ENCODE measurements at regions not wholly inside any gene's neighbourhood (a gene's known extent, or its start where the extent isn't known, plus 50 kb on each side); places are given as distances from the start of the nearest gene placed in this dataset.

GRCh38 chr6:44500074-44500473 lies 112.6 kb downstream of the CDC5L start:
- DNase-seq = no peak

- no peak for DNase-seq
Observed at GRCh38 chr6:44503471-44503870, 116.0 kb downstream of the CDC5L start.

GRCh38 chr6:44504301-44504791 lies 116.8 kb downstream of the CDC5L start:
- no peak for DNase-seq

GRCh38 chr6:44505751-44506150 lies 118.2 kb downstream of the CDC5L start:
- no peak for DNase-seq

GRCh38 chr6:44507014-44507413 lies 119.5 kb downstream of the CDC5L start:
- DNase-seq = no peak

- no peak for DNase-seq
Observed at GRCh38 chr6:44508646-44509045, 121.1 kb downstream of the CDC5L start.

- DNase-seq = no peak
Observed at GRCh38 chr6:44511126-44511525, 123.6 kb downstream of the CDC5L start.

- DNase-seq = no peak
Observed at GRCh38 chr6:44512868-44513741, 125.6 kb downstream of the CDC5L start.

GRCh38 chr6:44514085-44514484 lies 126.6 kb downstream of the CDC5L start:
- DNase-seq = no peak

GRCh38 chr6:44514576-44515193 lies 127.2 kb downstream of the CDC5L start:
- DNase-seq = no peak

GRCh38 chr6:44522871-44523270 lies 135.4 kb downstream of the CDC5L start:
- DNase-seq = no peak

- no peak for DNase-seq
Observed at GRCh38 chr6:44524476-44525227, 137.1 kb downstream of the CDC5L start.

- DNase-seq = no peak
Observed at GRCh38 chr6:44525761-44526351, 138.3 kb downstream of the CDC5L start.

- no peak for DNase-seq
Observed at GRCh38 chr6:44527181-44527580, 139.7 kb downstream of the CDC5L start.

GRCh38 chr6:44527583-44528369 lies 140.3 kb downstream of the CDC5L start:
- DNase-seq = no peak

- no peak for DNase-seq
Observed at GRCh38 chr6:44528370-44528644, 140.8 kb downstream of the CDC5L start.

GRCh38 chr6:44528716-44529115 lies 141.2 kb downstream of the CDC5L start:
- DNase-seq = no peak

GRCh38 chr6:44529146-44529905 lies 141.8 kb downstream of the CDC5L start:
- no peak for DNase-seq

- DNase-seq = no peak
Observed at GRCh38 chr6:44530209-44530909, 142.9 kb downstream of the CDC5L start.

GRCh38 chr6:44530910-44531234 lies 143.4 kb downstream of the CDC5L start:
- no peak for DNase-seq

GRCh38 chr6:44531442-44532015 lies 144.0 kb downstream of the CDC5L start:
- DNase-seq = no peak
